ENCODE measurements at regions not wholly inside any gene's neighbourhood (a gene's known extent, or its start where the extent isn't known, plus 50 kb on each side); places are given as distances from the start of the nearest gene placed in this dataset.
"Not testable (repeated sequence)": the region's sequence is repeated elsewhere in the genome, so short reads cannot be mapped to it uniquely, and the experiment has no call there.

- peaks cover under 1% of the 10 kb centered on the region for H3K27me3 ChIP-seq (ENCODE audit: control insufficient read depth, insufficient read depth, low read length)
Observed at GRCh38 chrX:95733426-95733825, 951.2 kb upstream of the DIAPH2 start.

GRCh38 chrX:95754411-95754810 lies 930.2 kb upstream of the DIAPH2 start:
- no peak overlapping the region for H3K4me3 ChIP-seq (ENCODE audit: low read length)
- no peaks in the 10 kb centered on the region for H3K9me3 ChIP-seq (replicated peaks; ENCODE audit: control insufficient read depth, low read depth, low read length)
- WGBS (ENCODE audit: insufficient coverage) = 71% methylated on average over 1 of the region's 3 CpGs
- no peaks in the 10 kb centered on the region for H3K27me3 ChIP-seq (ENCODE audit: control insufficient read depth, insufficient read depth, low read length)
- H3K27ac ChIP-seq (ENCODE audit: low read length) = no peak overlapping the region
- H3K36me3 ChIP-seq (ENCODE audit: control insufficient read depth, insufficient read depth, low read length) = no peaks in the 10 kb centered on the region
- H3K4me1 ChIP-seq (ENCODE audit: control insufficient read depth, insufficient read depth, low read length) = no peaks in the 10 kb centered on the region
- DNase-seq = no peak

More at GRCh38 chrX:95733426-95733825, 951.2 kb upstream of the DIAPH2 start:
- 77% methylated on average over 2 of the region's 3 CpGs for WGBS (ENCODE audit: insufficient coverage)
- Histone ChIP-seq H3K4me3 (ENCODE audit: low read length) (no peak overlapping the region), H3K4me1 (ENCODE audit: control insufficient read depth, insufficient read depth, low read length) (no peaks in the 10 kb centered on the region), H3K9me3 (replicated peaks; ENCODE audit: control insufficient read depth, low read depth, low read length) (no peaks in the 10 kb centered on the region), H3K27ac (ENCODE audit: low read length) (no peak overlapping the region), H3K36me3 (ENCODE audit: control insufficient read depth, insufficient read depth, low read length) (no peaks in the 10 kb centered on the region)
- DNase-seq = no peak

- Histone ChIP-seq H3K36me3 (ENCODE audit: control insufficient read depth, insufficient read depth, low read length) (no peaks in the 10 kb centered on the region), H3K27ac (ENCODE audit: low read length) (no peak overlapping the region), H3K4me3 (ENCODE audit: low read length) (no peak overlapping the region), H3K9me3 (replicated peaks; ENCODE audit: control insufficient read depth, low read depth, low read length) (no peaks in the 10 kb centered on the region), H3K27me3 (ENCODE audit: control insufficient read depth, insufficient read depth, low read length) (no peaks in the 10 kb centered on the region), H3K4me1 (ENCODE audit: control insufficient read depth, insufficient read depth, low read length) (no peaks in the 10 kb centered on the region)
- WGBS (ENCODE audit: insufficient coverage) = no CpG with 5 or more reads among the region's 3 CpGs
- DNase-seq = no peak
Observed at GRCh38 chrX:95760356-95760755, 924.3 kb upstream of the DIAPH2 start.

GRCh38 chrX:95762716-95763115 lies 921.9 kb upstream of the DIAPH2 start:
- no peaks in the 10 kb centered on the region for H3K36me3 ChIP-seq (ENCODE audit: control insufficient read depth, insufficient read depth, low read length)
- no peak overlapping the region for H3K4me3 ChIP-seq (ENCODE audit: low read length)
- H3K27me3 ChIP-seq (ENCODE audit: control insufficient read depth, insufficient read depth, low read length) = peaks cover 2% of the 10 kb centered on the region
- H3K9me3 ChIP-seq (replicated peaks; ENCODE audit: control insufficient read depth, low read depth, low read length) = no peaks in the 10 kb centered on the region
- H3K4me1 ChIP-seq (ENCODE audit: control insufficient read depth, insufficient read depth, low read length) = no peaks in the 10 kb centered on the region
- DNase-seq = peak; percentile 8
- 80% methylated on average over 1 of the region's 1 CpG for whole genome bisulfite sequencing (ENCODE audit: insufficient coverage)
- H3K27ac ChIP-seq (ENCODE audit: low read length) = no peak overlapping the region

GRCh38 chrX:95764972-95765451 lies 919.6 kb upstream of the DIAPH2 start:
- Histone ChIP-seq H3K4me1 (ENCODE audit: control insufficient read depth, insufficient read depth, low read length) (no peaks in the 10 kb centered on the region), H3K9me3 (replicated peaks; ENCODE audit: control insufficient read depth, low read depth, low read length) (no peaks in the 10 kb centered on the region), H3K27ac (ENCODE audit: low read length) (no peak overlapping the region), H3K27me3 (ENCODE audit: control insufficient read depth, insufficient read depth, low read length) (peaks cover 2% of the 10 kb centered on the region), H3K4me3 (ENCODE audit: low read length) (no peak overlapping the region), H3K36me3 (ENCODE audit: control insufficient read depth, insufficient read depth, low read length) (no peaks in the 10 kb centered on the region)
- WGBS (ENCODE audit: insufficient coverage) = no CpG with 5 or more reads among the region's 3 CpGs
- peak; percentile 85 for DNase-seq

GRCh38 chrX:95771198-95771597 lies 913.4 kb upstream of the DIAPH2 start:
- DNase-seq; H3K27ac ChIP-seq (ENCODE audit: low read length); H3K4me1 ChIP-seq (ENCODE audit: control insufficient read depth, insufficient read depth, low read length); H3K27me3 ChIP-seq (ENCODE audit: control insufficient read depth, insufficient read depth, low read length); H3K4me3 ChIP-seq (ENCODE audit: low read length); H3K9me3 ChIP-seq (replicated peaks; ENCODE audit: control insufficient read depth, low read depth, low read length); H3K36me3 ChIP-seq (ENCODE audit: control insufficient read depth, insufficient read depth, low read length): not testable (repeated sequence)
- no CpG with 5 or more reads among the region's 6 CpGs for WGBS (ENCODE audit: insufficient coverage)

GRCh38 chrX:95791876-95792275 lies 892.8 kb upstream of the DIAPH2 start:
- DNase-seq = peak; percentile 65

GRCh38 chrX:95797344-95797743 lies 887.3 kb upstream of the DIAPH2 start:
- no peak overlapping the region for H3K4me3 ChIP-seq (ENCODE audit: low read length)
- DNase-seq = no peak
- no peak overlapping the region for H3K27ac ChIP-seq (ENCODE audit: low read length)
- H3K36me3 ChIP-seq (ENCODE audit: control insufficient read depth, insufficient read depth, low read length) = no peaks in the 10 kb centered on the region
- H3K4me1 ChIP-seq (ENCODE audit: control insufficient read depth, insufficient read depth, low read length) = no peaks in the 10 kb centered on the region
- no peaks in the 10 kb centered on the region for H3K9me3 ChIP-seq (replicated peaks; ENCODE audit: control insufficient read depth, low read depth, low read length)
- peaks cover 10% of the 10 kb centered on the region for H3K27me3 ChIP-seq (ENCODE audit: control insufficient read depth, insufficient read depth, low read length)
- WGBS (ENCODE audit: insufficient coverage) = 22% methylated on average over 1 of the region's 1 CpG

More at GRCh38 chrX:95791876-95792275, 892.8 kb upstream of the DIAPH2 start:
- Histone ChIP-seq H3K27ac (ENCODE audit: low read length) (no peak overlapping the region), H3K27me3 (ENCODE audit: control insufficient read depth, insufficient read depth, low read length) (peaks cover 4% of the 10 kb centered on the region), H3K9me3 (replicated peaks; ENCODE audit: control insufficient read depth, low read depth, low read length) (no peaks in the 10 kb centered on the region), H3K36me3 (ENCODE audit: control insufficient read depth, insufficient read depth, low read length) (no peaks in the 10 kb centered on the region), H3K4me1 (ENCODE audit: control insufficient read depth, insufficient read depth, low read length) (no peaks in the 10 kb centered on the region), H3K4me3 (ENCODE audit: low read length) (no peak overlapping the region)
- WGBS (ENCODE audit: insufficient coverage) = no CpG with 5 or more reads among the region's 1 CpG

- H3K27ac ChIP-seq (ENCODE audit: low read length) = no peak overlapping the region
Observed at GRCh38 chrX:95823796-95824195, 860.8 kb upstream of the DIAPH2 start.

GRCh38 chrX:95835223-95835622 lies 849.4 kb upstream of the DIAPH2 start:
- Histone ChIP-seq H3K4me1 (ENCODE audit: control insufficient read depth, insufficient read depth, low read length) (no peaks in the 10 kb centered on the region), H3K36me3 (ENCODE audit: control insufficient read depth, insufficient read depth, low read length) (no peaks in the 10 kb centered on the region), H3K27me3 (ENCODE audit: control insufficient read depth, insufficient read depth, low read length) (peaks cover 15% of the 10 kb centered on the region), H3K4me3 (ENCODE audit: low read length) (no peak overlapping the region), H3K27ac (ENCODE audit: low read length) (no peak overlapping the region), H3K9me3 (replicated peaks; ENCODE audit: control insufficient read depth, low read depth, low read length) (peaks cover 2% of the 10 kb centered on the region)
- DNase-seq = no peak
- WGBS (ENCODE audit: insufficient coverage) = 78% methylated on average over 4 of the region's 6 CpGs

More at GRCh38 chrX:95823796-95824195, 860.8 kb upstream of the DIAPH2 start:
- no peak for DNase-seq
- H3K4me1 ChIP-seq (ENCODE audit: control insufficient read depth, insufficient read depth, low read length) = no peaks in the 10 kb centered on the region
- H3K27me3 ChIP-seq (ENCODE audit: control insufficient read depth, insufficient read depth, low read length) = no peaks in the 10 kb centered on the region
- WGBS (ENCODE audit: insufficient coverage) = no CpG with 5 or more reads among the region's 1 CpG
- H3K9me3 ChIP-seq (replicated peaks; ENCODE audit: control insufficient read depth, low read depth, low read length) = no peaks in the 10 kb centered on the region
- no peaks in the 10 kb centered on the region for H3K36me3 ChIP-seq (ENCODE audit: control insufficient read depth, insufficient read depth, low read length)
- H3K4me3 ChIP-seq (ENCODE audit: low read length) = no peak overlapping the region

- no CpG with 5 or more reads among the region's 1 CpG for WGBS (ENCODE audit: insufficient coverage)
- no peak for DNase-seq
- no peaks in the 10 kb centered on the region for H3K4me1 ChIP-seq (ENCODE audit: control insufficient read depth, insufficient read depth, low read length)
Observed at GRCh38 chrX:95836517-95836916, 848.1 kb upstream of the DIAPH2 start.

More at GRCh38 chrX:95836517-95836916, 848.1 kb upstream of the DIAPH2 start:
- no peak overlapping the region for H3K4me3 ChIP-seq (ENCODE audit: low read length)
- peaks cover 15% of the 10 kb centered on the region for H3K27me3 ChIP-seq (ENCODE audit: control insufficient read depth, insufficient read depth, low read length)
- no peaks in the 10 kb centered on the region for H3K36me3 ChIP-seq (ENCODE audit: control insufficient read depth, insufficient read depth, low read length)
- no peak overlapping the region for H3K27ac ChIP-seq (ENCODE audit: low read length)
- H3K9me3 ChIP-seq (replicated peaks; ENCODE audit: control insufficient read depth, low read depth, low read length) = no peaks in the 10 kb centered on the region

All from muscle of leg (tissue), 3 donors.